Fibroblast of skin of scalp (primary cell): ENCODE measurements at regions not wholly inside any gene's neighbourhood (a gene's known extent, or its start where the extent isn't known, plus 50 kb on each side); places are given as distances from the start of the nearest gene placed in this dataset.
A peak's percentile ranks its signal among the peaks of the same experiment; 100 is the strongest.
"Not testable (repeated sequence)": the region's sequence is repeated elsewhere in the genome, so short reads cannot be mapped to it uniquely, and the experiment has no call there.

Experiments used
- DNase-seq: peaks from one replicate; pipeline ENCODE4 v3.0.0-alpha.2; 2013

DNA sequence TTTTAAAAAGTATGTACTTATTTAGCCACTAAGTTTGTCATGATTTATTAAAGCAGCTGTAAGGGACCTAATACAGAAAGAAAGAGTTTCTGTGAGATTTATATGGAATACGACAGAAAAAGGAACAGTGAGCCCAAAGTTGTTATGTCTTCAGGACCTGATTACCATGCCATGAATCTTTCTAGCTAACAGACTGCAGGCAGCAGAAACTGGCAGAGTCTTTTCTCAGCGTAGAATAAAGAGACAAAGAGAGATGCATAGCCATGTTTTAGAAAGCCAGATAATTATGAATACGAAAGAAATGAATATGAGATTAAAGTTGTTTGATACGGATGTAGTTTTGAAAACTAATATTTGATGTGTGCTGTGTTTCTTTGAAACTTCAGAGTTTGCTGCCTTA is 624.1 kb upstream of the ADGRB3 start:
- DNase-seq, result no peak

DNA sequence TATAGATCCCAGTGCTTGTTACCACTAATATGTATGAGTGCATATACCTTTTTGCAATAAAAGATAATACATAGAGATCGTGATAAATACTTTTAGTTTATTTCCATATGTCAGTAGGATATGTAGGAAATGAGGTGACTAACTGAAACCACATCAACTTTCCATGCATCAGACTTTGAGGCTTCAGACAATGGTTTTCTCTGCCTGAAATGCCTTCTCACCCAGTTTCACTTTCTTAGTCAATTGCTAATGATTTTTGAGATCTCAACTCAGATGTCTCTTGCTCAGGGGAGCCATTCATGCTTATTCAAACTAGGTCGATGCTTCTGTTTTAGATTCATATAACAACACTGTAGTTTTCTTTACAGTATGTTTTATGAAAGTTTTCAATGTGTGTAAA is 626.6 kb upstream of the ADGRB3 start:
- DNase-seq, result no peak

DNA sequence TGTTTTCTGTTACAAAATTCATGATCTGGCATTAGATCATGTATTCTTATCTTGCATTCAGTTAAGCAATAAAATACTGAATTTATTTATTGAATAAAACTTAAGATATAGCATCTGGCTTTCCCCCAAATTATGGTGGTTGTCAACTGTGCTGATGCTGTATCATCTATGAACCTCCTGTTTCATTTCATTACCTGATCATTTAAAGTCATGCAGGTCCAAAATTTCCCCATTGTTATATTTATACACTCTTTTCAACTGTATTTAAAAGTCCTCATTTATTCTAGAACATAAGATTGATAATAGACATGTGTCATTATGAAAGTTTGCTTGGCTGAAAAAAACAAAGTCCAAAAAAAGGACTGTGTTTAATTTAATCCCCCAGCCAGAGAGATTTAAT is 627.4 kb upstream of the ADGRB3 start:
- no peak for DNase-seq

DNA sequence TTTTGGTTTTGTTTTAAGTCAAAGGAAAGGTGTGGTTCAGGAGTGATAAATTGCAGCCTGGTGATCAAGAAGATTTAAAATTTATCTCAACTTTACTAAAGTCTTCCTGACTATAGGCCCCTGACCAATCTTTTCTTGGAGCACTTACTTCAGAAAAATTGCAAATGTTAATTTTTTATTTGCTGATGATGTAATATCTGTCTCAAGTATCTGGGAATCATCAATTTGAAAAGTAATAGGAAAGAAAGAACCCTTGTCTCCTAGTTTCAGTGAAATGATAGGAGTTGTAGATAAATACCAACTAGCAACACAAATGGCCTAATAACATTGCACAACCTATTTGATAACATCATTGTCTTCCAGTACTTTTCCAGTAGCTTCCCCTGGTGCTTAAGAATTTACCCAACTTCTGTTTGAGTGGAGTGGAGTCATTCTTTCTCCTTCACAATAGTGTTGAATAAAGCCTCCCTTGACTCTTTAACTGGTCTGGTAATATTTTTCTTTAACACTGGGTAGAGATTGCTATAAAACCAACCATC is 648.3 kb upstream of the ADGRB3 start:
- no peak for DNase-seq

DNA sequence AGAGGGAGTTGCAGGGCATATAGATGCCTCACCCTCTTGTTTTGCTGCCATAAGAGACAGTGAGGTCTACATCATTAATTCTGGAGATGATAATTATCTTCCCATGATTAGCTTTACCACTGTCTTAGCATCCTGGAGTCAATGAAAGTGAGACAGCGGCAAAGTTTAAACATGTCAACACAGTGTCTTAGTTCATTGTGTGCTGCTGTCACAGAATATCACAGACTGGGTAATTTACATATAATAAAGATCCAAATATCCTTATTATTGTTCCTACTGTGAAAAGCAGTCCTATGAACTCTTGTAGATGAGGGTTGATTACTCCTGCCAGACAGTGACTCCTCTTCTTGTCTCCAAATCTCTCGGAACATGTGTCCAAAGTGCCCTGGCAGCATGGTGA is 658.6 kb upstream of the ADGRB3 start:
- no peak for DNase-seq

DNA sequence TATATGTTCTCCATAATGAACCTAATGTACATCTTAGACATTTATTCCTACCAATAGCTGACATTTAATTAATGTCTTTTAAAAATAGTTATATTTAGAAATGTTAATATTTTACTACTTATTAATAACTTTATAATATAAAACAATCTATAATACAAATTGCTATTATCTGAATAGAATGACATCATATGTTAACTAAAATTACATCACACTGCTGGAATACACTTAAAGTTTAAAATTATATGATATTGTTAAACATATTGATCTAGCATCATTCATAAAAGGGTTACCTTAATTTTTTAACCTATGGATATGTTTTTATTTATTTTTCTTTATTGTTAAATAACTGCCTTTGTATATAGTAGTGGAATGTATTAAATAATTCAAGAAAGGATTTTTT is 660.2 kb upstream of the ADGRB3 start:
- no peak for DNase-seq

DNA sequence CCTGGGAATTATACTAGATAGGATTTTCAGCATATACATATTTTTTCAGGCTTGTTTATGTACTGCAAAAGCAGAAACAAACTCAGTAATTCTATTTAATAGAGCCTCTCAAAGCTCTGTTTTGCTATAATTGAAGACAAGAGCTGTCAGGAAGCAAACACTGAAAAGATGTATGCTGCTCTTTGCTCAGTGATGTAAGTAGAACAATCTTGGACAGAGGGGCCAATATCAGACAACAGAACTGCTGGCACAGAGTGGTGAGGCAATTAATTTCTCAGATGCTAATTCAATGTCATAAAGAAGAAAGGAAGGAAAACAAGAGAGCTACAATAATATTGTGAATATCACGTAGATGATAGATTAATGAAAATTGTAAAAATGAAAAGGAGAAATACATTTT is 663.3 kb upstream of the ADGRB3 start:
- no peak for DNase-seq

DNA sequence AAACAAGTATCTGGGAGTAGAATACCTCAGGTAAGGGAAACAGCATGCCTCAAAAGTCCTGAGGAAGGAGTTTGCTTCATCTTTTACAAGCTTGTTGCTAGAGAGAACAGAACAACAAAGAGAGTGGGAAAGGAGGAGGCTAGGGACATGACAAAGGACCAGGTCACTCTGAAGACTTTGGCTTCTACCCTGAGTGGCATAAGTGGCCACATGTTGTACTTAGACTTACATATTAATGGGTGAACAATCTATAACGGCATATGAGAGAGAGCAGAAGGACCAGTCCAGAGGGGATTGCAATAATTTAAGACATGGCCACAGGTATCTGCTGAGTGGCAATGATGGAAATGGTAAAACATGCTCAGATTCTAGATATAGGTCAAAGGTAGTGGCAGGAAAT is 668.3 kb upstream of the ADGRB3 start:
- no peak for DNase-seq

DNA sequence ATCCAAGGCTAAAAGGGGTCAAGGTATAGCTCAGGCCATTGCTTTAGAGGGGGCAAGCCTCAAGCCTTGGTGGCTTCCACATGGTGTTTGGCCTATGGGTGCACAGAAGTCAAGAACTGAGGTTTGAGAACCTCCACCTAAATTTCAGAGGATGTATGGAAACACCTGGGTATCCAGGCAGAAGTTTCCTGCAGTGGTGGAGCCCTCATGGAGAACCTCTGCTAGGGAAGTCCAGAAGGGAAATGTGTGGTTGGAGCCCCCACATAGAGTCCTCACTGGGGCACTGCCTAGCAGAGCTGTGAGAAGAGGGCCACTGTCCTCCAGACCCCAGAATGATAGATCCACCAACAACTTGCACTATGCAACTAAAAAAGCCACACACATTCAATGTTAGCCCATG is 678.7 kb upstream of the ADGRB3 start:
- DNase-seq, result no peak

DNA sequence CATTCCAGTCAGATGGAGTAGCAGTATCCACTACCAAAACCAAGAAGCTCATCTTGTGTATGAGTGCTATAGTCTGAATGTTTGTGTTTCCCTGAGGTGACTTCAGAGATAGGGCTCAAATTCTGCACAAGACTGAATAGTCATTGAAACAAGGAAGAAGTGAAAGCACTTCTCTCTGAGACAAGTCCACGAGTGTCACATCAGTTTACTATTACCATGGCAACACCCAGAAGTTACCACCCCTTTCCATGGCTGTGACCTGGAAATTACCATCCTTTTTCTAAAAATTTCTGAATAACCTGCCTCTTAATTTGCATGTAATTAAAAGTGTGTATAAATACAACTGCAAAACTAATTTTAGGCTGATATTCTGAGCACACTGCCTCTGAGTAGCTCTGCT is 682.1 kb upstream of the ADGRB3 start:
- DNase-seq, result no peak

DNA sequence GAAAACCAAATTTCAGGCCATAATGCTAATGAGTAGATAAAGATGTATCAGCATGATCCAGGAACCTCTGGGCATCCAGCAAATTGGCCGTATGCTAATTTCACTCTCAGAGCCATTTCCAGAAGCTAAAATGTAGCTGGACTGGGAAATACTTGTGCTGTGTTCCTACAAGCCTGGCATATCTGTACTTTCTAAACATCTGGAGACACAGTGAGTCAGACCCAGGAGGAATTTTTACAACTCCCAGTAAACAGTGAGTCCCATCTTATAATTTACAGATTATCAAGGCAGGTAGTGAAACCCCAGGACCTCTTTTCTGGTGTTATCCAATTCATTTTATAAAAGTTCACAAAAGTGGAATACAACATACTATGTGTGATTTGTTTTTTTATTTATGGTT is 683.0 kb upstream of the ADGRB3 start:
- DNase-seq, result no peak

DNA sequence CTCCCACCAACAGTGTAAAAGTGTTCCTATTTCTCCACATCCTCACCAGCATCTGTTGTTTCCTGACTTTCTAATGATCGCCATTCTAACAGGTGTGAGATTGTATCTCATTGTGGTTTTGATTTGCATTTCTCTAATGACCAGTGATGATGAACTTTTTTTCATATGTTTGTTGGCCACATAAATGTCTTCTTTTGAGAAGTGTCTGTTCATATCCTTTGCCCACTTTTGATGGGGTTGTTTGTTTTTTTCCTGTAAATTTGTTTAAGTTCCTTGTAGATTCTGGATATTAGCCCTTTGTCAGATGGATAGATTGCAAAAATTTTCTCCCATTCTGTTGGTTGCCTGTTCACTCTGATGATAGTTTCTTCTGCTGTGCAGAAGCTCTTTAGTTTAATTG is 687.3 kb upstream of the ADGRB3 start:
- not testable (repeated sequence) for DNase-seq

DNA sequence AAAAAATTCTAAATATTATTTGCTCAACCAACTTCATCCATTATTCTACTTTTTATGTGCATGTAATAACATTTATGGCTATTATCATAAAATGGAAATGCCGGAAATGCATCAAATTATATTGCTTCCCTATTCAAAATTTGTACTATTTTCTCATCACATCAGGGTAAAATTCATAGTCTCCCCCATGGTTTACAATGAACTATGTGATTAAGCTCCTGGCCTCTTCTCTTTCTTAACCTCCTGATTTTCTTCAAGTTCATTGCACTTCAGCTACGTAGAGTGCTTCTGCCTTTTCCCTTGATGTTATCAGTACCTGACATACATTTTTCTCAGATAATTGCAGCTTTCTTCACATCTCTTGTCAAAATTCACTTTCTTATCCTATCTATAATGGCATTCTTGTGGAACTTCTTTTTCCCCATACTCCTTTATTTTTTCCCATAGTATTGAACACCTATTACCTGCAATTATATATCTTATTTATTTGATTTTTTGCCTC is 699.1 kb upstream of the ADGRB3 start:
- DNase-seq, result no peak

DNA sequence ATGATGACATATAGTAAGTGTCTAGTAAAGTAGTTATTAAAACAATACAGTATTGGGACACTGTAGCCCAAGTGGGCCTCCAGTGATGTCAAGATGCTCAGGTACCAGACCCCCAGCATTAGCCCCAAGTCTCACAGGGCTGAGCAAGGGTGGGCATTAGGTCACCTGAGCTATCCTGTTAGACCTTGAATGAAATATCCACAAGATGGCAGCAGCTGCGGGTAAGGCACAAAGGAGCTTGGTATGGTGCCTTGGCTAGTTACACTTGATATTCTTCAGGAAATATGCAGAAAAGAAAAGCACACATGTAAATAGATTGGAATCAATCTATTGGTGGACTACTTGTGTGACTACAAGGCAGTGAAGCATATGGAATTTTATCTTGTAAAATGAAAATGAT is 701.8 kb upstream of the ADGRB3 start:
- peak; percentile 4 for DNase-seq

DNA sequence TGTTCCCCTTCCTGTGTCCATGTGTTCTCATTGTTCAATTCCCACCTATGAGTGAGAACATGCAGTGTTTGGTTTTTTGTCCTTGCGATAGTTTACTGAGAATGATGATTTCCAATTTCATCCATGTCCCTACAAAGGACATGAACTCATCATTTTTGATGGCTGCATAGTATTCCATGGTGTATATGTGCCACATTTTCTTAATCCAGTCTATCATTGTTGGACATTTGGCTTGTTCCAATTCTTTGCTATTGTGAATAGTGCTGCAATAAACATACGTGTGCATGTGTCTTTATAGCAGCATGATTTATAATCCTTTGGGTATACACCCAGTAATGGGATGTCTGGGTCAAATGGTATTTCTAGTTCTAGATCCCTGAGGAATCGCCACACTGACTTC is 712.5 kb upstream of the ADGRB3 start:
- not testable (repeated sequence) for DNase-seq

DNA sequence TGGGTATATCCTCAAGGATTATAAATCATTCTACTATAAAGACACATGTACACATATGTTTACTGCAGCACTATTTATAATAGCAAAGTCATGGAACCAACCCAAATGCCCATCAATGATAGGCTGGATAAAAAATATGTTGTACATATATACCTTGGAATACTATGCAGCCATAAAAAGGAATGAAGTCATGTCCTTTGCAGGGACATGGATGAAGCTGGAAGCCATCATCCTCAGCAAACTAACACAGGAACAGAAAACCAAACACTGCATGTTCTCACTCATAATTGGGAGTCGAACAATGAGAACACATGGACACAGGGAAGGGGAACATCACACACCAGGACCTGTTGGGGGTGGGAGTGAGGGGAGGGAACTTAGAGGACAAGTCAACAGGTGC is 715.0 kb upstream of the ADGRB3 start:
- DNase-seq, result not testable (repeated sequence)

DNA sequence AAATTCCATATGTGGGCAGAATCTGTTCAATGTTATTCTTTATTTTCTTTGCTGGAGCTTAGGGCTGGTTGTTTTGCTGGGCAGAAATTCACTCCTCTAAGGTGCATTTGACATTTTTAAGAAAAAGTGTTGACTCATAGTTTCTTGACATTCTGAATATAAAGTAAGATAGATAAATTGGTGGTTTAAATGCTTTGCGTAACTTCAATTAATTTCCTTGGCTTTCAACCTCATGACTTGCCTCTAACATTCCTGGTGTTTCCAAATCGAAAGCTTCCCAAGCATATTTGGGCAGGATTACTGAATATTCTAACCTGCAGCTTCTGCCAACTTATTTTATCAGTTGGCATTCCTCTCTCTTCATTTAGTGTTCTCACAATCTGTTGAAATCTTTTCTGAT is 718.7 kb upstream of the ADGRB3 start:
- no peak for DNase-seq

DNA sequence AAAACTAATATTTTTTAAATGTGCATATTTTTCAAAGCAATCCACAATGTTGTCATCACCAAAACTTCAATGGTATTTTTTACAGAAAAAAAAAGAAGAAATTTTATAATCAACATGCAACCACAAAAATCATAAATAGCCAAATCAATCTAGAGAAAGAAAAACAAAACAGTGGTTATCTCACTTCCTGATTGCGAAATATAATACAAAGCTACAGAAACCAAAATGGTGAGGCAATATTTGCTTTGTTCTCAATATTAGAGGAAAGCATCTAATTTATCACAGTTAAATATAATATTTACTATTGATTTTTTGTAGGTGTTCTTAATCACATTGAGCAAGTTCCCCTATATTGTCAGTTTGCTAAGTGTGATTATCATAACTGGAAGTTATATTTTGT is 720.7 kb upstream of the ADGRB3 start:
- no peak for DNase-seq

DNA sequence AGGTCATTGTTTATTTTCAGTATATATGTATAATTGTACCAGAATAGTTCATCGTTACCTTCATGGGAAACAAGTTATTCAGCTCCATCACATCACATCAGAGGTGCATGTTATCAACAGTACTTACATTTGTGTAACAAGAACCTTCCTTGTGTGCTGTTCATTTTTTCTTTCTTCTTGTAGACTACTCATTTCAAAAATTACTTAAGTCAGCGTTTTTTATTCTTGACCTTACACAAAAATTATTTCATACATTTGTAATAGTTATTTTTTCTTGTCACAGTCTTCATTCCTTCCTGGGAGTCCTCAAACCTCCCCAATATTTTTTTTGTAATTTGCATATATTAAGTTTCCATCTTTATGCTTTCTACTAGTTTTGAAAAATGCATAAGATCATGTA is 725.7 kb upstream of the ADGRB3 start:
- DNase-seq, result no peak

DNA sequence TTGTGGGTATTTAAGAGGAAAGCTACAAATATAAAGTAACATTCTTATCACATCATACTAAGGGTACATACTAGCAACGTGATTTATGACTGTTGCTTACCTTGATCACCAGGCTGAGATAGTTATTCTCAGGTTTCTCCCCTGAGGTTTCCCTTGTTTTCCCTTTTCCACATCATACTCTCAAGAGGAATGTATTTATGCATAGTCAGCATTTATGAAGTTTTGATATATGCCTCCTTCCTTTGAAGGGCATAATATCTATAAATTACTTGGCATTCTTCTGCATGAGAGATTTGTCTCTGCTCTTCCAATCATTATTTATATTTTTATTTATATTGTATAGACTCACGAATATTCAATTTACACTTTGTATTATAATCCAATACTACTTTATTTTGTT is 726.7 kb upstream of the ADGRB3 start:
- no peak for DNase-seq

DNA sequence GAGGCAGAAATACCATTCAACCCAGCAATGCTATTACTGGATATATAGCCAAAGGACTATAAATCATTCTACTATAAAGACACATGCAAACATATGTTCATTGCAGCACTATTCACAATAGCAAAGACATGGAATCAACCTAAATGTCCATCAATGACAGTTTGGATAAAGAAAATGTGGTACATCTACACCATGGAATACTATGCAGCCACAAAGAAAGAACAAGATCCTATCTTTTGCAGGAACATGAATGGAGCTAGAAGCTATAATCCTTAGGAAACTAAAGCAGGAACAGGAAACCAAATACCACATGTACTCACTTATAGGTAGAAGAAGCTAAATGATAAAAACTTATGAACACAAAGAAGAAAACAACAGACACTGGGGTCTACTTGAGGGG is 730.3 kb upstream of the ADGRB3 start:
- not testable (repeated sequence) for DNase-seq

DNA sequence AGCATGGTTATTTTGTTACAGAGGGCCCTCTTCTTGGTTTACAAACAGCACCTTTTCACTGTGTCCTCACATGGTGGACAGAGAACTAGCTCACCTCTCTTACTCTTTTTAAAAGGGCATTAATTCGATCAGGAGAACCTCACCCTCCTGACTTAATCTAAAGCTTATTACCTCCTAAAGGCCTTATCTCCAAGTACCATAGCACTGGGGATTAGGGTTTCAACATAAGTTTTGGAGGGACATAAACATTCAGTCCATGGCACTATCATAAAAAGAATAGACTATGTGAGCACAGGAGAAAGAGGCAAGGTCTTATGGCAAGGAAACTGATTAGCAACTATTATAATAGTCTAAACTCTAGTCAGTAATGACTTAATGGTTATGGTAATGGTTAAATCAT is 736.2 kb upstream of the ADGRB3 start:
- no peak for DNase-seq

DNA sequence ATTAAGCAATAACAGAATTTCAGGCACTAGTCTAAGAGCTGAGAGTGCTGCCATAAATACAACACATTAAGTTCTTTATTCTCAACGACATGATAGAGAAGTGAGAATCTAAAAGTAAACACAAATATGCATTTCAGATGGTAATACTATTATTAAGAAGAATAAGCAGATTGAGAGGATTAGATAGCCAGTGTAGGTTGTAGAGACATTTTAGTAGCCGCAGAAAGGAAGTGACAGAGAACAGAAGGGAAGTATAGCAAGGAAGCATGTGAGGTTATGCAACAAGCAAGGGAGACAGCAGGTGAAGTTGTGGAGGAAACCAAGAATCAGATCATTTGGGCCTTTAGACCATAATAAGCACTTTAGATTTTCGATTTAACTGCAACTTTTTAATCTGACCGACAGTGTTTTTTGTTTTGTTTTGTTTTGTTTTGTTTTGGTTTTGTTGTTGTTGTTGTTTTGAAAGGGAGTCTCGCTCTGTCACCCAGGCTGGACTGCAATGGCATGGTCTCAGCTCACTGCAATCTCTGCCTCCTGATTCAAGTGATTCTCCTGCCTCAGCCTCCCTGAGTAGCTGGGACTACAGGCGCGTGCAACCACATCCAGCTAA is 737.0 kb upstream of the ADGRB3 start:
- DNase-seq, result no peak

DNA sequence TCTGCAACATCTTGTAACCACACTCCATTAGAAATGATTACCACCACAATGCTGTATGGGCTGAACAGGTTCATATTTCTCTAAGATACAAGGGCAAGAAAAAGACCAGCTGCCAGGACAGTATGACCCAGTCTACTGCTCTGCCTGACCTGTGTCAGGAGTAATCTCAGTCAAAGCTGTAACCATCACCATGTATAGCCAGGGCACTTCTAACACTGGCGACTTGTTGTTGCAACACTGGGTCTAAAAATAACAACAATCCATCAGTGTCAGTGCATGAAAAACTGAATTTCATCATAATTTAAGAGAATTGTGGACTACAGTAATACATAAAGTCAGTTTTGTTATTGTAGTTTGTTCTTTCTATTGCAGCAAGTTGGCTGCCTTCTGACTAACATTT is 738.6 kb upstream of the ADGRB3 start:
- no peak for DNase-seq

DNA sequence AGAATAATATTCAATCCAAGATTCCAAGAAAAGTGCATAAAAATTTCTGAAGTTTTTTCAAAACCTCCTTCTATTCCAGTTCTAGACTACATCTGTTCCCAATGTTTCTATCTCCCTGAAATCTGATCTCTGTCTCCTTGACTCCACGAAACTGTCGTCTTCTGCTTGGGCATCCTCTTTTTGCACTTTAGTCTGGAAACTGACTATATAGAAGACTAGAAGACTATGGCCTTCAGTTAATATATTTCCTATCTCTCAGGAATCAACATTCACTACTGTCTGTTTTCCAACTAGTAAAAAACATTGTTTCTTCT is 745.4 kb upstream of the ADGRB3 start:
- no peak for DNase-seq
